GM12891 (cell line): ENCODE measurements at regions not wholly inside any gene's neighbourhood (a gene's known extent, or its start where the extent isn't known, plus 50 kb on each side); places are given as distances from the start of the nearest gene placed in this dataset.

Source experiments
- PAX5 ChIP-seq: IDR thresholded peaks from 2 replicates; pipeline ENCODE4 v1.6.1; 2011; ENCODE audit warnings: low read length, moderate library complexity, mild to moderate bottlenecking; ENCODE audit not compliant: insufficient read depth, severe bottlenecking
- POLR2A ChIP-seq: IDR thresholded peaks from 2 replicates; pipeline ENCODE4 v1.6.1; 2011; ENCODE audit warnings: low read depth, low read length, control low read depth
- POLR2AphosphoS5 ChIP-seq: IDR thresholded peaks from 2 replicates; pipeline ENCODE4 v1.6.1; 2011; ENCODE audit warnings: low read depth, low read length, control low read depth
- POU2F2 ChIP-seq: IDR thresholded peaks from 2 replicates; pipeline ENCODE4 v1.6.1; 2011; ENCODE audit warnings: low read depth, mild to moderate bottlenecking, control low read depth, low read length, moderate library complexity
- SPI1 ChIP-seq: IDR thresholded peaks from 2 replicates; pipeline ENCODE4 v1.6.1; 2011; ENCODE audit warnings: low read depth, low read length, control low read depth
- TAF1 ChIP-seq: IDR thresholded peaks from 2 replicates; pipeline ENCODE4 v1.6.1; 2011; ENCODE audit warnings: low read depth, low read length, control low read depth

- TF ChIP-seq TAF1 = no peak
- TF ChIP-seq POLR2AphosphoS5 = no peak
- no peak for TF ChIP-seq POLR2A
- TF ChIP-seq SPI1 = no peak
- no peak for TF ChIP-seq PAX5
- TF ChIP-seq POU2F2 = no peak
Measured at GRCh38 chr16:13315642-13316427, 414.4 kb downstream of the SHISA9 start.
